Fibroblast of the conjunctiva (primary cell): ENCODE measurements at regions not wholly inside any gene's neighbourhood (a gene's known extent, or its start where the extent isn't known, plus 50 kb on each side); places are given as distances from the start of the nearest gene placed in this dataset.
"Not testable (repeated sequence)": the region's sequence is repeated elsewhere in the genome, so short reads cannot be mapped to it uniquely, and the experiment has no call there.

Experiments
- DNase-seq: peaks from one replicate; pipeline ENCODE4 v3.0.0-alpha.2; 2010; ENCODE audit warnings: low read depth

DNA sequence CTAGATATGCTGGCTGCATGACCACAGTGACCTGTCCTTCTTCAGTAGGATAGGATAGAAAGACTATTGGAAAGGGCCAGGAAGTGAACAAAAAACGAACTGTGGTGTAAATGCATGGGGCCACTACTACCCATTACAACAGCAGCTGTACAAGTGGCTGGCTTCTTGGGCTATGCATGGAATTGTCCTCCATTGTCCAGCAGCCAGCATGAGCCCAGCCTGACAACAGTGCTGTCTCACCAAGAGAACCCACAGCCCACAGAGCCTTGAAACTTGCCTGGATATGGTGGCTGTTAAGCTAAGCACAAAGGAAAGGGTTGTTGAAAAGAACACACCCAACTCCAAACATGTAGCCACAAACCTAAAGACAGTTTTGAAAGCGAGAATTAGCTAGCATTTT lies 330.2 kb upstream of the F9 start:
- DNase-seq, result no peak

DNA sequence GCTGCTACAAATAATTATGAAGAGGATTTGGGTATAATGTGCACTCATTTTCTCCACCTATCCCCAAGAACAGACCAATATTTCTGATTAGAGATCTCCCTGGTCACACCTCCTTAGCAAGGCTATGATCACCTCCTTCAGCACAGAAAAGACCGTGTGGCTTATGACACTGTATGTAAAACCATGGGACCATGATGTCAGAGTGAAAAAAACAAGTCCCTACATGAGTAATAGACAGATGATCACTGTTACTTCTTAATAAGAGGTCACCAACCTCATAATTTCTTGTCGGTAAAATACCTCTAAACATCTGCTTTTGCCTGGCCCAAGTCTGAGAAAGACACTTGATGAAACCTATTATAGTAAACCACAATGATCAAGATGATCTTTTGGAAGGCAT lies 330.6 kb upstream of the F9 start:
- no peak for DNase-seq

- no peak for DNase-seq
Measured at GRCh38 chrX:139198936-139199335, 331.6 kb upstream of the F9 start.

DNA sequence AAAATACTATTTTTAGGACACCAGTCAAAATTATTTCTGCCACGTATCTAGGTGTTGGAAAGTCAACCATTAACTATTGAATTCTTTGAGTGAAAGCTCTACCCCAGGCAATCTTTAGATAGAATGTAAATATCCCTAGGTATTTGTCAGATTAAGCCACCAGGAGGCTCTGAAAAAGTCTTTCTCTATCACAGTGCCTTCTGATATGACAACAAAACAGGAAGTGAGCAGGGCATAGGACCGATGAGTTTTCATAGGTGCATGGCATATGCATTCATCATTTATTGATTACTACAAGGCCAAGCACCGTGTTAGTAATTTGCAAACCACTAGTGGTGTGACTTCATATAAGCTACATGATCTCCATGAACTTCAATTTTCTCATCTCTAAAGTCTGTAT lies 333.6 kb upstream of the F9 start:
- no peak for DNase-seq

DNA sequence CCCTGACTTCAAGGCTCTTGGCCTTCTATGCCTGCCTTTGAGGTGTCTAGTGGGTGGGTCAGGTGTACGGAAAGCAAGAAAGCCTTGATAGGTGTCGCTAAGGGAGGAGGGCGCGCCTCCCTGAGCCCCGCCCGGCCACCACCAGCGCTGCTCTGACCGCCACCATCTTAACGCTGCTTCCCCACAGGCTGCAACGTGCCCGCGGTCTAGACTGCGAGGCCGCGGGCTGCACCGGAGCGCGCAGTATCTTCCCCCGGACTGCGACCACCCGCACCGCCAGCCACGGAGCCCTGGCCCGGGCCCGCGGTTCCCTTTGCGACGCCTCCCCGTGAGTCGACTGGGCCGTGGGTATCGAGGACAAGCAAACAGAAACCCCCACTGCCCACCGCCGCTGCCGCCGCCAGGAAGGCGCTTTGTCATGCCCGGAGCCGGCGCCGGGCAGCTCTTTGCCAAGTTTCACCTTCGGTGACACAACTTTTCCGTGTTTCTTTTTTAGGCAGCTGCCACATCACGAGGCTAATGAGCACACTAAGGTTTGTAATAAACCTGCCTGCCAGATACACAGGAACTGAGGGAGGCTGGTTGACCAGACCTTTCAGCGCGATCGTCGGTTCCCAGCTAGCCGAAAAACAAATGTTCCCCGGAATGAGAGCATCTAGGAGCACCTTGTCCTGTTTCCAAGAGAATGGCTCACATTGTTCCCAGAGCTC lies 335.8 kb upstream of the F9 start:
- no peak for DNase-seq

DNA sequence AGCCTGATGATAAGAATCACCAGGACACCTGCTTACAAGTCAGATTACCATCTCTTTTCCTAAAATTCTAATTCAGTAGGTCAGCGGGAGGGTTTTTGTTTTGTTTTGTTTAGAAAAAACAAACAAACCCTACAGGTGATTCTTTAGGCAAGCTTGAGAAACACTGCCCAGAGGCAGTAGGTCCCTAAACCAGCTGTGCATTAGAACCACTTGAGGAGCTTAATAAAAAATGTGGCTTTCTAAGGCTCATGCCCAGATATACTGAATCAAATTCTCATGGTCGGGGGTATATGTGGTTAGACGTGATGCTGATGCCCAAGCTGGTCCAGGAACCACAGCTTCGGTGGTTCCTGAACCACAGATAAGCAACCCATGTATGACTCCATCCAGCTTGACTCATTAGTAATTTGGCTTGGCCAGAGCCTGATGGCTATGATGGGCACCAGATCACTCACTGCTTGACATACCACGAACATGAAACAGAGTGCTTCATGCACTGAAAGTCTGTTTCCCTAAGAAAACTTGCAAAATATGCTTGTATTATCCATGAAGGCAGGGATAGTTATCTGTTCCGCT lies 338.1 kb upstream of the F9 start:
- no peak for DNase-seq

GRCh38 chrX:139191746-139192385 lies 338.7 kb upstream of the F9 start:
- DNase-seq, result no peak

GRCh38 chrX:139191286-139191685 lies 339.3 kb upstream of the F9 start:
- DNase-seq, result no peak

DNA sequence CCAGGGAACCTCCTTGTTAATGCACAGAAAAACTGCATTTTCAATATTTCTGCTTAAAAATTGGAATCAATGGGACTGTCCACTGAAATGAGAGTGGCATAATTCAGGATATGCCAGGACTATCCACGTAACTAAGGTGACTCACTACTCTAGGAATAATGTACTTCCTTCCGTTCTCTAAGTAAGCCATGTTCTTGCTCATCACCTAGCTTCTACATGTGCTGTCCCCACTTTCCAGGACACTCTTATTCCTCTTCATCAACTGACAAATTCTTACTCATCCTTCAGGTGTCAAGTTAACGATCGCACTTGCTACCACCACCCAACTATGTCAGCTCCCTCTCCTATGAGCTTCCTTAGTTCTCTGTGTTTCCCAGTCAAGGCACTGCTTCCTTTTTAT lies 342.8 kb upstream of the F9 start:
- no peak for DNase-seq

GRCh38 chrX:139186991-139187390 lies 343.5 kb upstream of the F9 start:
- DNase-seq, result no peak

DNA sequence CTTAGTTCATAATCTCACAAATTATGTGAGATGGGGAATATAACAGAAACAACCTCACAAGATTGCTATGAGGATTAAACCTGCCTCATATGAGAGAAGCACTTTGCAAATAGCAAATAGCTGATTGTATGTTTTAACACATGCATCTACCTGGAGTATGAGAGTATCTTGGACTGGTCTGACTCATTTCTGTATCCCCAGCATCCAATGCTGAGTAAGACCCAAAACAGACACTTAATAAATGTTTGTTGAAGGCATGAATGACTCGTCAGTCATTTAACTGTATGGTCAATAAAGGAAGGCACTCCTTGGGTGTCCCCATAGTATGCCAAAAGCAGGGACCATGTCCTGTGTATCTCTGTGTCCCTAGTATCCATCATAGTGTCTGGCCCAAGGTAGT lies 350.9 kb upstream of the F9 start:
- no peak for DNase-seq

- DNase-seq, result no peak
Measured at GRCh38 chrX:139178980-139179379, 351.6 kb upstream of the F9 start.

- no peak for DNase-seq
Measured at GRCh38 chrX:139172731-139173130, 357.8 kb upstream of the F9 start.

DNA sequence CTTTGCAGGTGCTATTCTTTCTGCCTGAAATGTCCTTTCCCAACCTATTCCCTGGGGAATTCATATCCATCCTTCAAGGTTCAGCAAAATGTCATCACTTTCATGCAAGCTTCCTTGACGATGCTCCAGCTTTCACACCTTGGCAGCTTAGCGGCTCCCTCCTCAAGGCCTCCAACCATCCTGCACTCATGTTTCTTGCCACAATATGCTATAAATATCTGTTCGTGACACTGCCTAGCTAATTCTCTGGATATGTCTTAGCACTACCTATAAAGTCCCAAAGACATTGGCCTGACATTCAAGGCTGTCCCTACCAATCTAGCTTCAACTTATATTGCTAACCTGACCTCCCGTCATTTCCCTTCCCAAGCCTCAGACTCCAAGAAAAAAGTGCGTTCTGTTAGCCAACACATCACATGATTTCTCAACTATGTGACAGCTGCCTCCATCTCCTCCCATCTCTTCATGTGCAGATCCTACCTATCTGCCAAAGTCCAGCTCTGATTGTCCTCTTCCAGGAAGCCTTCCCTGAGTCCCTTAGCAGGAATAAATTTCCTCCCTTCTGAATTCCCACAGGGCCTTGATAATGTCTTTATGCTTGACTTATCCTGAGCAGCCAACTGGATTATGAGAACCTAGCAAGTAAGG lies 359.9 kb upstream of the F9 start:
- no peak for DNase-seq

DNA sequence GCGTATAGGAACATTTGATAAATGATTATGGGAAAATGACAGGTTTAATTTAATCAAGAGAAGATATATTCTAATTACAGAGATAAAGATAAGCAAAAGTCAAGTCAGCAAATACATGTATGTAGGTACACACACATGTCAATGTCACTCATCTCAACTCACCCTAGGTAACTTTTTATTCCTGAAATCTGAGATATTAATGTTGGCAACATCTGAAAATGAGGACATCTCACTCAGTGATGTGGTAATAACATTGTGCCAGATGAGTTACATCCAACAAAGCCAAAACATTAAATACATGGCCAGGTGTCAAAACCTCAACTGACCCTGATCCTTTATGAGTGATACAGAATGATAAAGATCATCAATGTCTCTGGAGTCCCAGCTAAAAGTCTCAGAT lies 363.3 kb upstream of the F9 start:
- DNase-seq, result no peak

DNA sequence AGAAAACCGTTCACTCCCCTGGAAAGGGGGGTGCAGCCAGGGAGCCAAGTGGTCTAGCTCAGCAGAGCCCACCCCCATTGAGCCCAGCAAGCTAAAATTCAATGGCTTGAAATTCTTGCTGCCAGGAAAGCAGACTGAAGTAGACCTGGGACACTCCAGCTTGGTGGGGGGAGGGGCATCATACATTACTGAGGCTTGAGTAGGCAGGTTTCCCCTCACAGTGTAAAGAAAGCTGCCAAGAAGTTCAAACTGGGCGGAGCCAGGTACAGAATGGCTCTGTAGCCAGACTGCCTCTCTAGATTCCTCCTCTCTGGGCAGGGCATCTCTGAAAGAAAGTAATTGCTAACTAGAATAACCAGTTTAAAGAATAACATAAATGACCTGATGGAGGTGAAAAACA lies 372.3 kb upstream of the F9 start:
- DNase-seq, result no peak

DNA sequence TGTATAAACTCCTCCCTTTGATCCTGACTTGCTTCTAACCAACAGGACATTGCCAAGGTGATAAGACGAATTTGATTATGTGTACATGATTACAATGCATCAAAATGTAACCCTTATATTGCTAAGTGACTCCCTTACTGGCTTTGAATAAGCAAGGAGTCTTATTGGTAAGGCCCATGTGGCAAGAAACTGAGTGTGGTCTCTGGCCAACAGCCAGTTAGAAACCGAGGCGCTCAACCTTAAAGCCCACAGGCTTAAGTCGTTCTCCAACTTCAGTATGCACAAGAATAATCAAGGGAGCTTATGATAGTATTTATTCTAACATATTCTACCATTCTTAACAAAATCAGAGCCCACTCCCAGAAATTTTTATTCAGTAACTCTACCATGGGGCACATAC lies 374.2 kb upstream of the F9 start:
- no peak for DNase-seq

DNA sequence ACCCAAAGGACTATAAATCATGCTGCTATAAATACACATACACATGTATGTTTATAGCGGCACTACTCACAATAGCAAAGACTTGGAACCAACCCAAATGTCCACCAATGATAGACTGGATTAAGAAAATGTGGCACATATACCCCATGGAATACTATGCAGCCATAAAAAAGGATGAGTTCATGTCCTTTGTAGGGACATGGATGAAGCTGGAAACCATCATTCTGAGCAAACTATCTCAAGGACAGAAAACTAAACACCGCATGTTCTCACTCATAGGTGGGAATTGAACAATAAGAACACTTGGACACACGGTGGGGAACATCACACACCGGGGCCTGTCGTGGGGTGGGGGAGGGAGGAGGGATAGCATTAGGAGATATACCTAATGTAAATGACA lies 383.9 kb upstream of the F9 start:
- DNase-seq, result not testable (repeated sequence)

DNA sequence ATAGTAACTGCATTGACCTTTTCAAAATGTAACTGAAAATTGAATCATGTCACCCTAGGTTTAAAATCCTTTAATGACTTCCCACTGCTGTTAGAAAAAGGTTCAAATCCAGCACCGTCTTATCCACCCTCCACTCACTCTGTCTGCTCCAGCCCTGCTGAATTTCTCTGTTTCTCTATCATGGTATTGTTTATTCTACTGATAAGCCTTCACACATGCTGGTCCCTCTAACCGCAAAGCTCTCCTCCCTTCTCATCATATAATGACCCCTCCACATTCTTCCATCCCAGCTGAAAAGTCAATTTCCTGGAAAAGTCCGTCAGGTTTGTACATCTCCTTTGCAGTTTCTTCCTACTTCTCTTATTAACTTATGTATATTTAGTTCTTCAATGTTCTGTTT lies 389.2 kb upstream of the F9 start:
- no peak for DNase-seq

- no peak for DNase-seq
Measured at GRCh38 chrX:139134316-139134715, 396.2 kb upstream of the F9 start.

DNA sequence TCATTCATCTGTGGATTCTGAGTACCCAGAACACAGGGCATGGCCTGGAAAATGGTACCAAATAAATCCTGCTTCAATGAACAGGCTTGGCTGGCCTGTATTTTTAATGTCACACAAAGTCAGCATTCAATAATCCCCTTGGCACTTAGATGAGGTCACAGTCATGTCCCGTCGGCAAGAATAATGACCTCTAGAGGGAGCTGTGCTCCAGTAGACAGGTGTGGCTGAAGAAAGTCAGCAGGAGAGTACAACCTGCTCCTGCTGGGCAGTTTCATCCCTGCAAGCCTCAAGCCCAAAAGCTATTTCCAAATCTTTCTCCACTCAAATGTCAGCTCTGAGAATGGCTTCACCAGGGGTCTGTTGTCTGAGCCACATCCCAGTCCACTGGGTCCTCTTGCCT lies 404.0 kb upstream of the F9 start:
- DNase-seq, result no peak

DNA sequence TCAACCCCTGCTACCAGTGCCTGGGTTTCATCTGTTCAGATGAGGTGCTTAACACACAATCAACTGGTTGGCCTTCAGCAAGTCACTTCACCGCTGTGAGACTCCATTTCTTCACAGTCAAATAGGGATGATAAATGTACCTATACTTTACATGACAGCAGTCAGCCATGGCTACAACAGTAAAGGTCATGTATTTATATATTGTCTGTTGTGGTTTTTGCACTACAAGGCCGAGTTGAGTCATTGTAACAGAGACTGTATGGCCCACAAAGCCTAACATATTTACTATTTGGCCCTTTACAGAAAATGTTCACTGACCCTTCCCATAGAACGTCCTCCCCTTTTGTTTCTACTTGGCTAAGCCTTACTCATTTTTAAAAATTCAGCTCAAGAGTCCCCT lies 404.6 kb upstream of the F9 start:
- DNase-seq, result no peak

GRCh38 chrX:139121616-139122286 lies 408.8 kb upstream of the F9 start:
- DNase-seq, result no peak
